ENCODE measurements at regions not wholly inside any gene's neighbourhood (a gene's known extent, or its start where the extent isn't known, plus 50 kb on each side); places are given as distances from the start of the nearest gene placed in this dataset.

DNA sequence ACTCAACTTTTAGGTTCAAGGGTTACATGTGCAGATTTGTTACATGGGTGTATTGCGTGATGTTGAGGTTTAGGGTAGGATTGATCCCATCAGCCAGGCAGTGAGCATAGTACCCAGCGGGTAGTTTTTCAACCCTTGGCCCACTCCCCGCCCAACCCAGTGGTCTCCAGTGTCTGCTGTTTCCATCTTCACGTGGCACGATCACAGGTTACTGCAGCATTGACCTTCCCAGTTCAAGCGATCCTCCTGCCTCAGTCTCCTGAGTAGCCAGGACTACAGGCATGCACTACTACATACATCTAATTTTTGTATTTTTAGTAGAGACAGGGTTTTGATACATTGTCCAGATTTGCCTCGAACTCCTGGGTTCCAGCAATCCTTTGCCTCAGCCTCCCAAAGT is 905.7 kb upstream of the ZNF722 start:
- CTCF ChIA-PET = no interaction called here
- ATAC-seq (no peak), DNase-seq (ENCODE audit: low spot score) (no peak)
- peaks cover 8% of the 10 kb centered on the region; the same call in 1 of the 2 replicates for H3K27me3 Mint-ChIP-seq (ENCODE audit: low read depth)
- no peak overlapping the region for H3K27ac Mint-ChIP-seq
- POLR2A ChIA-PET = no interaction called here
- H3K4me3 Mint-ChIP-seq = no peak overlapping the region
- H3K9me3 Mint-ChIP-seq = peaks cover 66% of the 10 kb centered on the region
- no peaks in the 10 kb centered on the region for H3K4me1 Mint-ChIP-seq
- H3K36me3 Mint-ChIP-seq = peaks cover 73% of the 10 kb centered on the region
- TF ChIP-seq PRDM15 (CRISPR knock-in tag; IDR thresholded peaks at IDR 0.05) (no peak), SOX15 (CRISPR knock-in tag; IDR thresholded peaks at IDR 0.05) (no peak), ZNF416 (CRISPR knock-in tag; IDR thresholded peaks at IDR 0.05) (no peak), CBFB (CRISPR knock-in tag; IDR thresholded peaks at IDR 0.05; ENCODE audit: low read depth) (no peak), ZNF425 (CRISPR knock-in tag; conservative IDR thresholded peaks at IDR 0.05) (no peak), RELA (CRISPR knock-in tag; IDR thresholded peaks at IDR 0.05; ENCODE audit: borderline replicate concordance) (no peak), FOXJ3 (CRISPR knock-in tag; IDR thresholded peaks at IDR 0.05; ENCODE audit: borderline replicate concordance) (no peak), USF2 (CRISPR knock-in tag; IDR thresholded peaks at IDR 0.05) (no peak), GTF2I (CRISPR knock-in tag; conservative IDR thresholded peaks at IDR 0.05) (no peak), ZSCAN18 (CRISPR knock-in tag; IDR thresholded peaks at IDR 0.05) (no peak), E2F1 (CRISPR knock-in tag; IDR thresholded peaks at IDR 0.05) (no peak)
- TF ChIP-seq, protein P1, sequence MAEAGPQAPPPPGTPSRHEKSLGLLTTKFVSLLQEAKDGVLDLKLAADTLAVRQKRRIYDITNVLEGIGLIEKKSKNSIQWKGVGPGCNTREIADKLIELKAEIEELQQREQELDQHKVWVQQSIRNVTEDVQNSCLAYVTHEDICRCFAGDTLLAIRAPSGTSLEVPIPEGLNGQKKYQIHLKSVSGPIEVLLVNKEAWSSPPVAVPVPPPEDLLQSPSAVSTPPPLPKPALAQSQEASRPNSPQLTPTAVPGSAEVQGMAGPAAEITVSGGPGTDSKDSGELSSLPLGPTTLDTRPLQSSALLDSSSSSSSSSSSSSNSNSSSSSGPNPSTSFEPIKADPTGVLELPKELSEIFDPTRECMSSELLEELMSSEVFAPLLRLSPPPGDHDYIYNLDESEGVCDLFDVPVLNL (CRISPR knock-in tag; IDR thresholded peaks at IDR 0.05; ENCODE audit: borderline replicate concordance, low read depth) = no peak

DNA sequence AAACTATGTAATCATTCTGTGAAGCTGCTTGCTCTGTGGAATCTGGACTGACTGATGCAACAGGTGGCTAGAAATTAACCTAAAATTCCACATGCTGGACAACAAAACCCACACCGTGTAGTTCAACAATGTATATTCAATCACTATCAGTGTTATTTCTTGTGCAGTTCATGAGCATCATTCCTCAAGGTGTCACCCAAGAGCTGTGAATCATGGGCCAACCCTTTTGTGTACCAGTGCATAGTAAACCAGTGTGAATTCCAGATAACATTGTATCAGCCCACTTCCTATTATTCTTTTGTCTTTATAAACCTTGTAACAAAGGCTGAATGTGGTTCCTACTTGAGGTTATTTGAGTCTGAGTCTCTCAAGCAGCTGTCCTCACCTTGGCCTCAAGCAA is 905.2 kb upstream of the ZNF722 start:
- DNase-seq (ENCODE audit: low spot score) = no peak
- no peak overlapping the region for H3K4me3 Mint-ChIP-seq
- CTCF ChIA-PET = no interaction called here
- POLR2A ChIA-PET = no interaction called here
- ATAC-seq = no peak
- H3K4me1 Mint-ChIP-seq = no peaks in the 10 kb centered on the region
- peaks cover 8% of the 10 kb centered on the region; the same call in 1 of the 2 replicates for H3K27me3 Mint-ChIP-seq (ENCODE audit: low read depth)
- no peak overlapping the region for H3K27ac Mint-ChIP-seq
- peaks cover 68% of the 10 kb centered on the region for H3K36me3 Mint-ChIP-seq
- peaks cover 61% of the 10 kb centered on the region for H3K9me3 Mint-ChIP-seq
- TF ChIP-seq ELF4 (CRISPR knock-in tag; IDR thresholded peaks at IDR 0.05; ENCODE audit: low read depth) (no peak), OVOL2 (CRISPR knock-in tag; IDR thresholded peaks at IDR 0.05; ENCODE audit: borderline replicate concordance) (no peak), ARID4B (CRISPR knock-in tag; IDR thresholded peaks at IDR 0.05; ENCODE audit: borderline replicate concordance) (no peak), E2F1 (CRISPR knock-in tag; IDR thresholded peaks at IDR 0.05) (no peak), MYBL2 (CRISPR knock-in tag; IDR thresholded peaks at IDR 0.05) (no peak), FOXK1 (CRISPR knock-in tag; IDR thresholded peaks at IDR 0.05) (no peak), IRF2 (CRISPR knock-in tag; IDR thresholded peaks at IDR 0.05; ENCODE audit: borderline replicate concordance, low read depth) (no peak), ZBTB21 (CRISPR knock-in tag; IDR thresholded peaks at IDR 0.05; ENCODE audit: borderline replicate concordance) (no peak)

Data from WTC11 (cell line).